GM11168 (cell line): ENCODE measurements at regions not wholly inside any gene's neighbourhood (a gene's known extent, or its start where the extent isn't known, plus 50 kb on each side); places are given as distances from the start of the nearest gene placed in this dataset.

Source experiments
- in situ Hi-C: fragments of 300-500 bp; cut with MboI; formaldehyde crosslinking; loops from one replicate; pipeline ENCODE4 v1.12.0; 2022; ENCODE audit warnings: low sequenced_read_pairs; ENCODE audit not compliant: unreplicated experiment

GRCh38 chr3:127461286-127461910 is 129.1 kb downstream of the TPRA1 start:
- in situ Hi-C loops, result no loop called here

DNA sequence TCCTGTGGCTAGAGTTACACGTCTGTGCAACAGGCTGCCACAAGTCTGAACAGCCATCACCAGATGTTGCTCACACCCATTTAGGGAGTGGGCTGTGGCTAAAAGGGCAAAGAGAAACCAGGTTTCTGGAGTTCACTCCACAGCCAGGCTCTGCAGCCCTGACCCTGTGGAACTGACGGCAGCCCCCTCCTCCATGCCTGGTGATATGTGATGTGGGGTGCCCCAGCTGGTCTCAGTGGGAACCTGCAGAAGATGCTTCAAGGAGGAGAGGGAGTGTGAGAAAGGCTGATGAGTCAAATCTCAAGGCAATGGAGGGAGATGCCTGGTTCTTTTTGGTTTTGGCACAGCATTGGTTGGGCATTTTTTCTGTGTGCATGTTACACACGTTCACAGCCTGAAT is 130.6 kb downstream of the TPRA1 start:
- in situ Hi-C loops, result loop anchor here (10.0 kb wide), 1 partner anchor 775 kb away; no protein-coding TSS in a partner anchor

- in situ Hi-C loops, result loop anchor here (10.0 kb wide), 1 partner anchor 774 kb away; no protein-coding TSS in a partner anchor
These were observed 131.6 kb downstream of the TPRA1 start for GRCh38 chr3:127458696-127459604.

- in situ Hi-C loops, result loop anchor here (10.0 kb wide), 1 partner anchor 773 kb away; no protein-coding TSS in a partner anchor
These were observed 132.9 kb downstream of the TPRA1 start for GRCh38 chr3:127457546-127458145.

DNA sequence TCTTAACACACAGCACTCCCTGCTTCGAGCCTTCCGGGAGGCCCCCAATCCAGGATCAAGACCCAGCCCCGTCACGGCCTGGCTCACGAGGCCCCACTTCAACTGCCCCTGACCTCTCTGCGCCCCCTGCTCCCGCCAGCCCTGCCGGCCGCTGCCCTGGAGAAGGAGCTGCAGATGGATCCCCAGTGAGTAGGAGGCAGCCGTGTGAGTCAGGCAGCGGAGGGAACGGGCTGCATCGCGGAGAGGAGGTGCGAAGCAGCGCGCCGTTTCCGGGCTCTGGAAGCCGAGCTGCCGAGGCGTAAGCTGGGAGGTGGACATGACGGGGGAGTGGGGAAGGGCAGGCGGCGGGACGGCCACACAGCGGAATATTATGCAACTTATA is 133.4 kb downstream of the TPRA1 start:
- in situ Hi-C loops, result loop anchor here (10.0 kb wide), 1 partner anchor 772 kb away; no protein-coding TSS in a partner anchor

- in situ Hi-C loops, result loop anchor here (10.0 kb wide), 1 partner anchor 772 kb away; no protein-coding TSS in a partner anchor
These were observed 134.0 kb downstream of the TPRA1 start for GRCh38 chr3:127456471-127457093.

- in situ Hi-C loops, result loop anchor here (10.0 kb wide), 1 partner anchor 771 kb away; no protein-coding TSS in a partner anchor
These were observed 134.7 kb downstream of the TPRA1 start for GRCh38 chr3:127455541-127456450.

DNA sequence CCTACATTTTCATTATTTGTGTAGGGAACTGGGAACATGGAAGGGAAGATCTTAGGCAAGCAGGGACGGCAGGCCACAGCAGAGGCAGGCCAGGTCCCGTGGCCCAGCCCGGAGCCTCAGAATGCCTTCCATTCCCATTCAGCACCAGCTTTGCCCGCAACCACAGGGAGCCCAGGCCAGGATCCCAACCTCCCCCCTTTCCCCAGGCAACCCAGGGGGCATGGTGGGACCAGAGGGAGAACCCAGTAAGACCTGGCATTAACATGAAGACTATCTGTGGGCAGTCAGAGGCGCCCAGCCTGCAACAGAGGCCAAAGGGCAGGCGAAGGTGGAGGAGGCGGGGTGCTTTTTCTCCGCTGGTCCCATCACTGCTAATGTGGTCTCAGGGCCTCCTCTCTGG is 135.6 kb downstream of the TPRA1 start:
- in situ Hi-C loops, result loop anchor here (10.0 kb wide), 1 partner anchor 770 kb away; no protein-coding TSS in a partner anchor

- in situ Hi-C loops, result loop anchor here (10.0 kb wide), 1 partner anchor 769 kb away; no protein-coding TSS in a partner anchor
These were observed 136.5 kb downstream of the TPRA1 start for GRCh38 chr3:127454051-127454450.

DNA sequence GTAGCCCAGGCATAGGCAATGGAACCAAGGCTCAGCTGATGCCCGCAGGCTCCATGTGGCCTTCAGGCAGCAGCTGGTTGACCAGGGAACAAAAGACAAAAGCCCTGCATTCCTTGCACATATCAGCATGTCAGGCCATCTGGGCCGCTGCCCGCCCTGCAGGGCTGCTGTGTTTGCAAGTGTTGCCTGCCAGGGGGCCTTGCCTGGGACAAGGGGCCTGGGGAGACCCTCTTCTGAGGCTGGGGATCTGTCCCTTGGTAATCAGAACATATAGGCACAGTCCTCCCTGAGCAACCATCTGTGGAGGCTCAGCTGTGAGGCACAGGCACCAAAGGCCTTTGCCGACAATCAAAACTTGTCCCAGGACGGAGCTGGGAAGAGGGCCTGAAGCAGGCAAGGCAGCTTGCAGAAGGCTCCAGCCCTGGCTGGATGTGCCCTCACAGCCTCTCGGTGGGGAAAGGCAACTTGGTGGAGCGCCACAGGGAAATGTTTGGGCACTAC is 138.2 kb downstream of the TPRA1 start:
- in situ Hi-C loops, result loop anchor here (10.0 kb wide), 1 partner anchor 768 kb away; no protein-coding TSS in a partner anchor

GRCh38 chr3:127451321-127451720 is 139.2 kb downstream of the TPRA1 start:
- in situ Hi-C loops, result loop anchor here (10.0 kb wide), 1 partner anchor 767 kb away; no protein-coding TSS in a partner anchor

- in situ Hi-C loops, result loop anchor here (10.0 kb wide), 1 partner anchor 766 kb away; no protein-coding TSS in a partner anchor
These were observed 140.2 kb downstream of the TPRA1 start for GRCh38 chr3:127450331-127450730.

- in situ Hi-C loops, result loop anchor here (10.0 kb wide), 1 partner anchor 765 kb away; no protein-coding TSS in a partner anchor
These were observed 140.9 kb downstream of the TPRA1 start for GRCh38 chr3:127449486-127450212.

GRCh38 chr3:127448671-127449070 is 141.9 kb downstream of the TPRA1 start:
- in situ Hi-C loops, result no loop called here

DNA sequence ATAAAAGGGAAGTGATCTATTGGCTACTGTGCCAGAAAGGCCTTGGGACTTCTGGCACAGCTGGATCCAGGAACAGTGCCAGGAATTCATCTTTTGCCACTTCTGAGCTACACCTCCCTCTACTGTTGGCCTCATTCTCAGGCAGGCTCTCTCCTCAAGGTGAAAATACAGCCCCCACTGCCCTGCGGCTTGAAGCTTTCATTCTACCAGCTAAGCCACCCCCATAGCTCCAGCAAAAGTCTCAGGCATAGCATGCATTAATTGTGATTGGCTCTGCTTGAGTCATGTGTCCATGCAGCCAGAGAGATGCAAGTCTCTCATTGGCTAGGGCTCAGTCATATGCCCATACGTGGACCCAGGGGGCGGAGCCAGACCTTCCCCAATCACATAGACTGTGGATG is 142.4 kb downstream of the TPRA1 start:
- in situ Hi-C loops, result no loop called here

DNA sequence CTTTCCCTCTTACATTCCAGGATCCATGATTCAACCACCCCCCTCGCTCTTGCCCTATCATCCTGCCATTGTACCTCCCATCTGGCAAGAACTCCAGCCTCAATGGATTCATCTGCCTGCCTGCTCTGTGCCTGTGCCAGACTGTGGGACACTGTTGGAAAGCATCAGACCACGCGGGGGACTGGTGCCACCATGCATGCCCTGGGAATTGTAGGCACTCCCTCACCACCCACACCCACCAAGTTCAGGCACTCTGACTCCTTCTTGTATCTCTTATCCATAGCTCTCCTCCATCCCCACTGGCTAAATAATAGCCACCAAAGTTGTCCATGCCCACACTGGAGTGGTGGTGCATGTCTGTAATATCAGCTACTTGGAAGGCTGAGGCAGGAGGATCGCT is 143.8 kb downstream of the TPRA1 start:
- in situ Hi-C loops, result no loop called here

- in situ Hi-C loops, result no loop called here
These were observed 144.8 kb downstream of the TPRA1 start for GRCh38 chr3:127445581-127446343.
